ENCODE measurements at regions not wholly inside any gene's neighbourhood (a gene's known extent, or its start where the extent isn't known, plus 50 kb on each side); places are given as distances from the start of the nearest gene placed in this dataset.

DNA sequence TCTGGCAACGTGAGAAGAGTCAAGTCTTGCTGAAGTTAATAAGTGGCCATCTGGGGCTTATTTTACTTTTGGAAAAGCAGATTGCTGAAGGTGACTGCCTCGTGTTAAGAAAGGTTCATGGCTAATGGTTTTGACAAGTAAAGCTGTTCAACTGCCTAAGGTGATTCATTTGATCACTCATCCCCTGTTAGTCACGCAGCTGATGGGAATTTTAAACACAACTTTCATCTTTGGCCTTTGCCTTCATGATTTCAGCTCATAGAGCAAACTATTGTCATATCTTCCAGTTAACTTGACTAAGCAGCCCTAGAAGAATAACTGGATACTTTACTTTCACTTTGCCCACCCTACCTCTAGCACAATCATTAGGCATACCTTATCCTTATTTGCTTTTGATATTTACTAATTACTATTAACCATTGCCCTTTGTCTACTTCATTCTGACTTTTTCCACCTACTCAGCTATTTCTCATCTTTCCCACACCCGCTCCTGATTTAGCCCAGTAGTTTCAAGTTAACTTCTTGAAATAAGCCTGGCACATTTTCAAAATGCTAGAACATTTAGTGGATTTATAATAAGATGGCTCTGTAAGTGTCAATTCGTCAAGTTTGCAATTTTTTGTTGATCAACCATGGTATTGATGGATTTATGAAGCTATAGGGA is 170.6 kb upstream of the S100G start (continued):
- TF ChIP-seq, protein P1, sequence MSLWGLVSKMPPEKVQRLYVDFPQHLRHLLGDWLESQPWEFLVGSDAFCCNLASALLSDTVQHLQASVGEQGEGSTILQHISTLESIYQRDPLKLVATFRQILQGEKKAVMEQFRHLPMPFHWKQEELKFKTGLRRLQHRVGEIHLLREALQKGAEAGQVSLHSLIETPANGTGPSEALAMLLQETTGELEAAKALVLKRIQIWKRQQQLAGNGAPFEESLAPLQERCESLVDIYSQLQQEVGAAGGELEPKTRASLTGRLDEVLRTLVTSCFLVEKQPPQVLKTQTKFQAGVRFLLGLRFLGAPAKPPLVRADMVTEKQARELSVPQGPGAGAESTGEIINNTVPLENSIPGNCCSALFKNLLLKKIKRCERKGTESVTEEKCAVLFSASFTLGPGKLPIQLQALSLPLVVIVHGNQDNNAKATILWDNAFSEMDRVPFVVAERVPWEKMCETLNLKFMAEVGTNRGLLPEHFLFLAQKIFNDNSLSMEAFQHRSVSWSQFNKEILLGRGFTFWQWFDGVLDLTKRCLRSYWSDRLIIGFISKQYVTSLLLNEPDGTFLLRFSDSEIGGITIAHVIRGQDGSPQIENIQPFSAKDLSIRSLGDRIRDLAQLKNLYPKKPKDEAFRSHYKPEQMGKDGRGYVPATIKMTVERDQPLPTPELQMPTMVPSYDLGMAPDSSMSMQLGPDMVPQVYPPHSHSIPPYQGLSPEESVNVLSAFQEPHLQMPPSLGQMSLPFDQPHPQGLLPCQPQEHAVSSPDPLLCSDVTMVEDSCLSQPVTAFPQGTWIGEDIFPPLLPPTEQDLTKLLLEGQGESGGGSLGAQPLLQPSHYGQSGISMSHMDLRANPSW (CRISPR knock-in tag; IDR thresholded peaks at IDR 0.05): no peak
- TF ChIP-seq IRF2 (CRISPR knock-in tag; IDR thresholded peaks at IDR 0.05): no peak
- no peak for TF ChIP-seq TAL1 (IDR thresholded peaks at IDR 0.05)
- no peak for TF ChIP-seq ARID2 (IDR thresholded peaks at IDR 0.05)

DNA sequence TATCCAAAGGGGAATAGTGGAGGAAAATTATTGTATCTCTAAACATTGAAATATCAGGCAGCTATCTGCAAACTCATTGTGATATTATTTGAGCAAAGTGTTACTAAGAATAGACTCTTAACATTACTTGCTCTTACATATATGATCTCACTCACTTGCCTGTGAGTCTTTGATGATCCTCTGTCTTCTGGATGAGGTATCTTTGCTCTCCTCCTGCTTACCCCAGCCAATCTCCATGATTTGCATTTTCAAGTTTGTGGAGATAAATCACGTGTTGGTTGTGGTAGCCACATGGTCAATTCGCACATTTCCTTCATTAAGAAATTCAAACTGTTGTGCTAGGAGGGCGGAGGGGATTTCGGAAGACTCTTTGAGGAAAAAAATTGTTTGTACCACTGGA is 169.9 kb upstream of the S100G start:
- BruUV-seq (replicated peaks): no TSS peak
- no peak overlapping the region for H3K4me3 ChIP-seq
- ATAC-seq (no peak), DNase-seq (ENCODE audit: extremely low read depth in 1 of 4, low spot score in 3 of 4) (no peak), FAIRE-seq (no peak)
- ChIA-PET CTCF (ENCODE audit: low intra/inter-chr PET ratio) (no interaction called here), POLR2A (no interaction called here)
- no peak overlapping the region for H2AFZ ChIP-seq (ENCODE audit: low read depth, low read length)
- no peaks in the 10 kb centered on the region for H3K9me3 ChIP-seq (replicated peaks; ENCODE audit: control insufficient read depth, insufficient read depth, low read depth, low read length)
- 5% methylated on average over 4 of the region's 4 CpGs for WGBS (ENCODE audit: insufficient coverage, low coverage, missing lambda C conversion rate)
- intact Hi-C loops (cut with micrococcal nuclease): no loop called here
- no peaks in the 10 kb centered on the region for H3K9me1 ChIP-seq (ENCODE audit: control insufficient read depth, insufficient read depth, low read length)
- H3K79me2 ChIP-seq (ENCODE audit: control insufficient read depth, insufficient read depth, low read length): no peaks in the 10 kb centered on the region
- no peak overlapping the region for H3K4me2 ChIP-seq (ENCODE audit: insufficient read depth, low read length)
- in situ Hi-C loops (cut with MboI): no loop called here
- no peaks in the 10 kb centered on the region for H3K4me1 ChIP-seq (replicated peaks in 1 of 2; ENCODE audit: control insufficient read depth in 2 of 2, insufficient read depth in 2 of 2, low read length in 2 of 2)
- H4K20me1 ChIP-seq (replicated peaks; ENCODE audit: control insufficient read depth, insufficient read depth, low read length): no peaks in the 10 kb centered on the region
- H3K36me3 ChIP-seq (ENCODE audit: control insufficient read depth, insufficient read depth, low read length): no peaks in the 10 kb centered on the region
- H3K27ac ChIP-seq (ENCODE audit: extremely low read depth, low read depth, low read length): no peak overlapping the region
- no peaks in the 10 kb centered on the region for H3K27me3 ChIP-seq (ENCODE audit: control insufficient read depth in 2 of 2, insufficient read depth in 2 of 2, low read length in 2 of 2)
- H3K9ac ChIP-seq (ENCODE audit: insufficient read depth in 1 of 2, low read depth in 2 of 2, low read length in 2 of 2): no peak overlapping the region
- TF ChIP-seq ZNF174 (CRISPR knock-in tag; IDR thresholded peaks at IDR 0.05) (no peak), SAFB (IDR thresholded peaks at IDR 0.05; ENCODE audit: borderline replicate concordance, low read depth, low read length) (no peak), ZNF511 (CRISPR knock-in tag; IDR thresholded peaks at IDR 0.05) (no peak), SMAD3 (CRISPR knock-in tag; conservative IDR thresholded peaks at IDR 0.05) (no peak)
